ENCODE measurements at regions not wholly inside any gene's neighbourhood (a gene's known extent, or its start where the extent isn't known, plus 50 kb on each side); places are given as distances from the start of the nearest gene placed in this dataset.

- Histone ChIP-seq H3K4me3 (no peak overlapping the region), H3K27ac (no peak overlapping the region)
- TF ChIP-seq, protein P1, sequence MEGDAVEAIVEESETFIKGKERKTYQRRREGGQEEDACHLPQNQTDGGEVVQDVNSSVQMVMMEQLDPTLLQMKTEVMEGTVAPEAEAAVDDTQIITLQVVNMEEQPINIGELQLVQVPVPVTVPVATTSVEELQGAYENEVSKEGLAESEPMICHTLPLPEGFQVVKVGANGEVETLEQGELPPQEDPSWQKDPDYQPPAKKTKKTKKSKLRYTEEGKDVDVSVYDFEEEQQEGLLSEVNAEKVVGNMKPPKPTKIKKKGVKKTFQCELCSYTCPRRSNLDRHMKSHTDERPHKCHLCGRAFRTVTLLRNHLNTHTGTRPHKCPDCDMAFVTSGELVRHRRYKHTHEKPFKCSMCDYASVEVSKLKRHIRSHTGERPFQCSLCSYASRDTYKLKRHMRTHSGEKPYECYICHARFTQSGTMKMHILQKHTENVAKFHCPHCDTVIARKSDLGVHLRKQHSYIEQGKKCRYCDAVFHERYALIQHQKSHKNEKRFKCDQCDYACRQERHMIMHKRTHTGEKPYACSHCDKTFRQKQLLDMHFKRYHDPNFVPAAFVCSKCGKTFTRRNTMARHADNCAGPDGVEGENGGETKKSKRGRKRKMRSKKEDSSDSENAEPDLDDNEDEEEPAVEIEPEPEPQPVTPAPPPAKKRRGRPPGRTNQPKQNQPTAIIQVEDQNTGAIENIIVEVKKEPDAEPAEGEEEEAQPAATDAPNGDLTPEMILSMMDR (IDR thresholded peaks at IDR 0.05) = no peak
- DNase-seq (ENCODE audit: low spot score) = no peak
Measured at GRCh38 chr12:127267128-127267527, 999.8 kb upstream of the TMEM132C start.

DNA sequence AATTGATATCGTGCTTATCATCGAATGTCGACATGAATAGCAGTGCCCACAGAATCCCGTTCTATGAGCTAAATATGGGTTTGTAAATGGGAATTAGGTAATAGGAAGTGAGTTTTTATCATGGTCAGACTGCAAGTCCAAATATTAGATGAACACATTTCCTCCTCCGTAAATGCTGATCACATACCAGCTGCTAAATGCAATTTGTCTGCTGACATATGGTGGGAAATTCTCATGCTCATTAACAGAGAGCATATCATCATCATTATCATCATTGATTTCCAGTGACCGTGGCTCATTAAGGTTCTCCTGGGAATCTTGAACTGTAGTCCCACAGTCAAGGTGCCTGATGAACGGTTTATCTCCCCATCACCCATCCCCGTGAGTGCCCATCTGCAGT, 998.8 kb upstream of the TMEM132C start:
- Histone ChIP-seq H3K27ac (no peak overlapping the region), H3K4me3 (no peak overlapping the region)
- no peak for DNase-seq (ENCODE audit: low spot score)
- TF ChIP-seq, protein P1 (IDR thresholded peaks at IDR 0.05) = no peak

DNA sequence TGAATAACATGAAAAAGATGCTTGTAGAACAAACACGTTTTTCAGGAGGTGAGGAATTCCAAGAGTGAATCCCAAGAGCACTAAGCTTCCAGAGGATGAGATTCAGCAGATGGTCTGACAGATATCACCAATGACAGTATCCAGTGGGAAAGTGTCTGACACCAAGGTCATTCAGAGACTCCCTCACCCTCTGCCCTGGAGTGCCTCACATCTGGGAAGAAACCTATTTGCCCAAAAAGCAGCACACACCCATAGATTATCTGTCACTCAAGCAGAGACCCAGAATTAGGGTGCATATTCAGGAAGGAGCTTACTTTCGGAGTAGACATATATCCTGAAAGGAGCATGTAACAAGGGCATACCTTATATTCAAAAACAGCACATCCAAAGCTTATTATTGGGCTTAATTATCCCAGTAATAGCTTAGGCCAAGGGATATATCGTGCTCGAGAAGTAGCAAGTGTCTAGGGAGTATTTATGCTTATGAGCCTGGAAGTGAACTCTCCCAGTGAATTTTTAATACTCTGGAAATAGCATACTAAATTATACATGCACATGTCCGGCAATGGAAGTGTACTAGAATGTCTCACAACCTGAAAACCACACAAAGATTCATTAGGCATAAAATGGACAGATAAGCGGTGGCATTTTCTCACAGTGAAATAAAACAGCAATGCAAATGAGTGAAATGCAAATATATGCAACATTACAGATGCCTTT, 998.1 kb upstream of the TMEM132C start:
- no peak overlapping the region for H3K27ac ChIP-seq
- TF ChIP-seq, protein P1 (IDR thresholded peaks at IDR 0.05) = no peak
- no peak overlapping the region for H3K4me3 ChIP-seq
- no peak for DNase-seq (ENCODE audit: low spot score)

GRCh38 chr12:127270193-127270592, 996.8 kb upstream of the TMEM132C start:
- DNase-seq (ENCODE audit: low spot score) = no peak
- TF ChIP-seq, protein P1 (IDR thresholded peaks at IDR 0.05) = no peak
- Histone ChIP-seq H3K4me3 (no peak overlapping the region), H3K27ac (no peak overlapping the region)

GRCh38 chr12:127271776-127272175, 995.2 kb upstream of the TMEM132C start:
- no peak overlapping the region for H3K4me3 ChIP-seq
- TF ChIP-seq, protein P1 (IDR thresholded peaks at IDR 0.05) = no peak
- no peak for DNase-seq (ENCODE audit: low spot score)
- no peak overlapping the region for H3K27ac ChIP-seq

GRCh38 chr12:127272864-127273263, 994.1 kb upstream of the TMEM132C start:
- H3K27ac ChIP-seq = no peak overlapping the region
- TF ChIP-seq, protein P1 (IDR thresholded peaks at IDR 0.05) = no peak
- no peak for DNase-seq (ENCODE audit: low spot score)
- no peak overlapping the region for H3K4me3 ChIP-seq

DNA sequence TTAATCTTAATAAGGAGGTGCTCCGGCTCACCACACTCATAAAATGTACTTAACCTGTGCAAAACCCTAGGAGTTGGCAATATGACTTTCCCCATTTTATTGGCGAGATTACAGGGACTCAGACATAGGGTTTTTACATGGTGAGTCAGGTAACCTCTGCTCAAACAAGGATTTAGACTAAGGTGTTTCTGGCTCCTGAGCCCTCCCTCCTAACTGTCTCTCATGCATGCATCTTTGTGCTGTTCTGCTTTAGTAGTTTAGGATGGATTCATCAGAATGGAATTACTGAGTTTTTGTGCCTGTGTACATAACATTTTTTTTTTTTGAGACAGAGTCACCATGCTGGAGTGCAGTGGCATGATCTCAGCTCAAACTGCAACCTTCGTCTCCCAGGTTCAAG, 993.3 kb upstream of the TMEM132C start:
- H3K27ac ChIP-seq = no peak overlapping the region
- TF ChIP-seq, protein P1 (IDR thresholded peaks at IDR 0.05) = no peak
- no peak overlapping the region for H3K4me3 ChIP-seq
- no peak for DNase-seq (ENCODE audit: low spot score)

Measured in coronary artery (tissue), 2 donors.